HG03064 (cell line): ENCODE measurements at regions not wholly inside any gene's neighbourhood (a gene's known extent, or its start where the extent isn't known, plus 50 kb on each side); places are given as distances from the start of the nearest gene placed in this dataset.
"Not testable (repeated sequence)": the region's sequence is repeated elsewhere in the genome, so short reads cannot be mapped to it uniquely, and the experiment has no call there.

Experiments used
- ATAC-seq: cut with Tn5 transposase; IDR thresholded peaks from one replicate; pipeline ENCODE4 v1.9.1; 2021; ENCODE audit warnings: low read depth; ENCODE audit not compliant: unreplicated experiment

GRCh38 chr1:113291777-113292602 is 98.3 kb upstream of the MAGI3 start:
- no peak for ATAC-seq

DNA sequence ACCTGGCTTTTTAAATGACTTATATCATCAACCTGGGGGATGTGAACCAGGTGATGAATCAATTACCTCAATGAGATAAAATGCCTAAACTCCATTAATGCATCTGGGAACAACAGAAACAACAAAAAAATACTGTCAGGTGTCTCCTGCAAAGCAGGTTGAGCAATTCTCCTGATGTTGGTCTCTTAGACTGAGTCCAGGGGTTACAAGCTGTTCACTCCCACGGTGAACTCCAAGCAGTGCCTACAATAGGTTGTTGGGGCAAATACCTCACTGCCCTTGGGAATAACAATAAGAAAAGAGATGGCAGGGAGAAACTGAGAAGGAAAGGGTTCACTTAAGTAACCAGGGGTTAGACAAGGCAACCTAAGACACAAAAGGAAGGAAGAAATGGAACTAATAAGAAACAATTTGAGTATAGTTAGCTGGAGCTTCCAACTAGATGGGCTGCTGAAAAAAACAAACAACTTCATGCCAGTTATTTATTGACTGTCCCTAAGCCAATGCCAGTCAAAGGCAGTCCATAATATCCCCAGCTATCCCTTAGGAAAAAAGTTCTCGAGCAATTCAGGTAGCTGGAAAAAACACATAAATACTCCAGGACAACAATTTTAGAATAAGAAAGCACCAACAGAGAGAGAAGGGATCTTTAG is 97.6 kb upstream of the MAGI3 start:
- ATAC-seq: no peak

DNA sequence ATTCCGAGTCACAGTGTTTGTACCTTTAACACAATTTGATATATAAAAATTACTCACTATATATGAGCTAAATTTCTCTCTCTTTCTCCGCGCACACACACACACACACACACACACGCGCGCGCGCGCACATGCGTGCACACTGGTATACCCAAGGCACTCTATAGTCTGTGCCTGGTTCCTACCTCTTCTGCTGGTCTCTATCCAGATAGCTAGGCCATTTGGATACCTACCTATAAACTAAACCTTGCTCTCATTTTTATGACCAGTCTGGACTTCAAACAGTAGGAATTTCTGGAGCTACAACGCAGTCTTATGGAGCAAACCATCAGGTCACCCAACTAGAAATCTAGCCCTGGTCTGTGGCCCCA is 97.1 kb upstream of the MAGI3 start:
- ATAC-seq: no peak

DNA sequence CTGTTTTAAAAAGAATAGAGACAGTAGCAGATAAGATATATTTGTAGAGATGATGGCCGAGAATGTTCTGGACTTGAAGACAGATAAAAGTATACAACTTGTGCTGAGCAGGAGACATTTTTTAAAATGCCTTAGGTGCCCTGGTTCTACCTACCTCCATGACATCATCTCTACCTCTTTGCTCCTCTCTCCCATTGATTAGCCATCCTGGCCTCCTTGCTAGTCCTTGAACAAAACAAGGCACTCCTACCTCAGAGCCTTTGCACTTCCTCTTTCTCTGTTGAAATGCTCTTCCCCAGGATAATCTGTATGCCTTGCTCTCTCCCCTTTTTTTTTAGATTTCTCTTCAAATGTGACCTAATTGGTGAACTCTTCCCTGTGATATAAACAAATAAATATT is 92.6 kb upstream of the MAGI3 start:
- ATAC-seq: no peak

DNA sequence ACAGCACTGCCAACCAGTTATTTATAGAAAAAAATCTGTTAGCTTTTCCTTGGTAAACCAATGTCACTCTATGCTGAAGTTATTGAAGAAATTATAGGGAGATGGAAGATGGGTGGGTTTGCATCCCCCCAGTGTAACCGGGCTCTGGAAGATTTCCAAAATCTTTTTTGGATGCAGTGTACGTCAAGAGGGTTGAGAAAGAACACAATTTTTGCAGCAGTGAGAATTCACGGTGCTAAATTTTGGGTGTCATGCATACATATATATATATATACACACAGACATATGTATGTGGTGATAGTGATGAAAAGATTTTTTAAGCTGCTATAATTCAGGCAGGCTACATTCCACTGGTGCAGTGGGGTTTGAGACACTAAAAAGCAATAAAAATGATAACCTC is 91.4 kb upstream of the MAGI3 start:
- ATAC-seq: no peak

DNA sequence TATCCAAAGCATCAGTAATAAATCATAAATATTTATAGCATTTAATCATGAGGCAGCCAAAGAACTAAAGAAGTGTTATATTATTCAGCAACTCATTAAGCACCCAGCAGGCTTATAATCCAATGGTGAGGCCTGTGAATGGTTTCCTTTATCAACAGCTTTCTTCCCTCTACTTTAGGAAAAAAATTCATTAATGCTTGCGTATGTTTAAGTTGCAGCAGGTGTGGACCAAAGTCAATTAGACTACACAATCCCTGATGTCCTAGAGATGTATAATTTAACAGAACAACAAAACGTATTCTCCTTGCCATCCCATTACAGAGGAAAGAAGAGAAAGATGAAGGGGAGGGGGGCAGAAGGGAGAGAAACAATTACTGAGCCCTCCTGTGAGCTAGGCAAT is 87.7 kb upstream of the MAGI3 start:
- ATAC-seq: no peak

DNA sequence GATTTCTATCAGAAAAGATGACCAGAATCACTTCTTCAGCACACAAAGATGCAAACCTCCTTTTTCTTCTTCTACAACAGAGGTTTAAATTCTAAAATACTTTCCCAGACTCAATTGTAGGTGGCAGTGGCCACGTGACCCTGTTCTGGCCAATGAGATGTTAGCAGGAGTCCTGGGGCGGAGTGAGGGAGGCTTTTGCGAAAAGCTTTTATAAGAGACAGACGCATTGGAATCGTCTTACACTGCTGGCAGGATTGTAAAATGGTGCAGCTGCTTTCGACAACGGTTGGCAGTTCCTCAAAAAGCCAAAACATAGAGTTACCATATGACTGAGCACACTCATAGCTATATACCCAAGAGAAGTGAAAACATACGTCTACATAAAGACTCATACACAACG is 87.0 kb upstream of the MAGI3 start:
- no peak for ATAC-seq

DNA sequence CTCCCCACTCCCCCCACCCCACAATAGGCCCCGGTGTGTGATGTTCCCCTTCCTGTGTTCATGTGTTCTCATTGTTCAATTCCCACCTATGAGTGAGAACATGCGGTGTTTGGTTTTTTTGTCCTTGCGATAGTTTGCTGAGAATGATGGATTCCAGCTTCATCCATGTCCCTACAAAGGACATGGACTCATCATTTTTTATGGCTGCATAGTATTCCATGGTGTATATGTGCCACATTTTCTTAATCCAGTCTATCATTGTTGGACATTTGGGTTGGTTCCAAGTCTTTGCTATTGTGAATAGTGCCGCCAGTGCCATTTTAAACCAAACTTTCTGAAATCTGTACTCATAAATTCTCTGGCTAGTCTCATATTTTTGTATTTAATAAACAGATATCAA is 85.3 kb upstream of the MAGI3 start:
- not testable (repeated sequence) for ATAC-seq

GRCh38 chr1:113307771-113308445 is 82.4 kb upstream of the MAGI3 start:
- ATAC-seq: no peak

- ATAC-seq: not testable (repeated sequence)
Observed at GRCh38 chr1:113312651-113313050, 77.7 kb upstream of the MAGI3 start.

DNA sequence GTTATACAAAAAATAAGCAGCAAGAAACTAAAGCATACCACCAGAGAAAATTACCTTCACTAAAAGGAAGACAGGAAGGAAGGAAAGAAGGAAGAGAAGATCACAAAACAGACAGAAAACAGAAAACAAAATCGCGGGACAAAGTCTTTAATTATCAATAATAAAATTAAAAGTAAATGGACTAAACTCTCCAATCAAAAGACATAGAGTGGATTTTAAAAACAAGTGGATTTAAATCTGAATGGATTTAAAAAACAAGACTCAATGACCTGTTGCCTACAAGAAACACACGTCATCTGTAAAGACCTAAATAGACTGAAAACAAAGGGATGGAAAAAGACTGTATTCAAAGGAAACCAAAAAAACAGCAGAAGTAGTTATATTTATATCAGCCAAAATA is 75.7 kb upstream of the MAGI3 start:
- ATAC-seq: no peak

DNA sequence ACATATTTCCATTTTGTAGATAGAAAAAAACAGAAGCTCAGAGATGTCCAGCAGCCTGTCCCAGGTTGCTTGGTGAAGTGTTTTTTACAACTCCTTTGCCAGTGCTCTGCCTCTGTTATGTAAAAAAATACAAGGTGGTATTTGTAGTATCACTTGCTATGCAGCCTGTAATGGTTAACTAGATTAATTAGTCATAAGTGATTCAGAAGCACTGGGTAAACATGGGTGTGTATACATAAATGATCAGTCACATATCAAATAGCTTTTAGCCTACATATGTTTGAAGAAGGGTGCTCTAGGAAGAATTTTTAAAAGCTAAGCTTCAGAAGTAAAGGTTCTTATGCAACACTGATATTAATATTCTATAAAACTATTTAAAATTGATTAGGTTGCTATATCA is 70.0 kb upstream of the MAGI3 start:
- no peak for ATAC-seq

DNA sequence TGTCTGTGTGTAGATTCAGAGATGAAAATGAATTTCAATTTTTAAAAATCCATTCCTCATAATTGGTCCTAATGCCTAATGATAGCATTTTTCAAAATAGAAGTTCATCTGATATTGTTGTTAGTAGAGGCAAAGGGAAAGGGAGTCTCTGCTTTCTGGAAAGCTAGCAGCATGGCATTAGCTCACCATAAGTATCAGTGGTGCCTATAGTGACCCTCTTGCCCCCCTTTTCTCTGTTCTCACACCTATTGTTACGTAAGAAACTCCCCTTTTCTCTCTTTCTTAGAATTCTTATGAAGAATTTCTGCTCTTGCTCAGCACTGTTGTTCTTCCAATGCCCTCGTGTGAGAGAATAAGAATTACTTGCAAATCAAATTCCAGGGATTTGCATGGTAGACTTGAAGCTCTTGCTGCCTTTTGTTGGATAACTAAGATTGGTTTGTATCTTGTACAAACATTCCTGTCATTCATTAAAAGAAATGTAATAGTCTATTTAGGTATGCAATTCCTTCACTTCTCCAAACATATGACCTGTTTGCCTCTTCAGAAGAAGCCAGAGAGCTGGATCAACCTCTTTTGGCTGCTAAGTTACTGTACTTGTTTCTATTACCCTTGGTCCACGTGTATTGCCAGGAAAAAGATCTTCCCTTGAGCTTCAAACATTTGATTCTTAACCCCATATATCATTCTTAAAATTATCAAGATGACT is 69.2 kb upstream of the MAGI3 start:
- ATAC-seq: no peak

DNA sequence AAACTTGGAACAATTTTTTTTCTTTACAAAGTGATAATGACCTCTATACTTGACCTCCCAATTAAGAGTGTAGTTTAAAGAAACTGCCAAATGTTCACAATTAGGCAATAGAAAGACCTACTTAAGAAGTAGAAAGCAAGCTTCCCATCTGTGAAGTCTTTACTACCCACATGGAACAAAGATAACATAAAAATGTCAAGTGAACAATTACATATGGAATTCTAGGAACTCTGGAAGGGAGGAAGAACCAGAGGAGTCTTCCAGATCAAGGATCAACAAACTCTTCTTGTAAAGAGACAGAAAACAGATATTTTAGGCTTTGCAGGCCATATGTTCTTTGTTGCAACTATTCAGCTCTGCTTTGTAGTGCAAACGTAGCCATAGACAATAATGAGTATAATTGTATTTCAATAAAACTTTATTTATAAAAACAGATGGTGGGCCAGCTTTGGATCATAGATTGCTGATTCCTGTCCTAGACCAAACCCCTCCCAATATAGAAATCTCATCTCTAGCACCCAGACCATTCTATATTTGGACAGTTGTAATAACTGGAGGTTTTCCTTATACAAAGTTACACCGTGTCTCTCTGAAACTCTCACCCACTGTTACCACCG is 68.4 kb upstream of the MAGI3 start:
- no peak for ATAC-seq

- no peak for ATAC-seq
Observed at GRCh38 chr1:113322439-113322838, 67.9 kb upstream of the MAGI3 start.

- ATAC-seq: no peak
Observed at GRCh38 chr1:113325022-113325421, 65.3 kb upstream of the MAGI3 start.

DNA sequence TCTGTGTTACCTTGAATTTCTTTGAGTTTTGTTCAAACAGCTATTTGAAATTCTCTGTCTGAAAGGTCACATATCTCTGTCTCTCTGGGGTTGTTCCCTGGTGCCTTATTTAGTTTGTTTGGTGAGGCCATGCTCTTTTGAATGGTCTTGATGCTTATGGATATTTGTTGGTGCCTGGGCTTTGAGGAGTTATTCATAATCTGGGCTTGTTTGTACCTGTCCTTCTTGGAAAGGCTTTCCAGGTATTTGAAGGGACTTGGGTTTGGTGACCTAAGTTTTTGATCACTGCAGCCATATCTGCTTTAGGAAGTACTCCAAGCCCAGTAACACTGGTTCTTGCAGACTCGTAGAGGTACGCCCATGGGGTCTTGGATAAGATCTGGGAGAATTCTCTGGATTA is 63.3 kb upstream of the MAGI3 start:
- ATAC-seq: no peak

DNA sequence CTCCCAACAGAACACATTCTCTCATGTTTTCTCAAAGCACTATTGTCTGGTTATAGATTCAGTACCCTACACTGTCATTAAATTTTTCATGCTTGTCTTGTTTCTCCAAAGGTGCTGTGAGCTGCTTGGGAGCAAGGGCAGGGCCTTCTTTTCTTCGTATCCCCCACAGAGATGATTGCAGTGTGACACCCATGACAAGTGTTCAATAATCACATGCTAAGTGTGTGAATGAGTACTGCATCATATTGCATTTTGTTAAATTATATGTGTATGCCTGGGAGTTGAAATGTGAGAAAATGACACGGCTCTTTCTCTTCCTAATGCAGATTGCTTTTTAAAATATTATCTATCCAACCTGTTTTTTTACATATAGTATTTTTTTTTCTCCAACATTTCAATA is 57.3 kb upstream of the MAGI3 start:
- no peak for ATAC-seq

DNA sequence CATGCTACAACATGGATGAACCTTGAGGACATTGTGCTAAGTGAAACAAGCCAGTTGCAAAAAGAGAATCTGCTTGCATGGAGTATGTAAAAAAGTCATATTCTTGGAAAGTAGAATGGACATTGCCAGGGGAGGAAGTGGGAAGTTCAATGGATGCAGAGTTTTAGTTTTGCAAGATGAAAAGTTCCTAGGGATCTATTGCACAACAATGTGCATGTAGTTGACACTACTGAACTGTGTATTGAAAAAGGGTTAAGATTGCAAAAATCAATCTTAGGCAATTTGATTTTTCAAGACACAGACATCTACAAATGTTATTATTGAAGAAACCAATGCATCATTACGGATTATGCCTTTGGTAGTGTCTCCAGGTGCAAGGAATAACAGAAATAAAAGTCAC is 50.3 kb upstream of the MAGI3 start:
- ATAC-seq: no peak
